ENCODE measurements at regions not wholly inside any gene's neighbourhood (a gene's known extent, or its start where the extent isn't known, plus 50 kb on each side); places are given as distances from the start of the nearest gene placed in this dataset.
"Not testable (repeated sequence)": the region's sequence is repeated elsewhere in the genome, so short reads cannot be mapped to it uniquely, and the experiment has no call there.

DNA sequence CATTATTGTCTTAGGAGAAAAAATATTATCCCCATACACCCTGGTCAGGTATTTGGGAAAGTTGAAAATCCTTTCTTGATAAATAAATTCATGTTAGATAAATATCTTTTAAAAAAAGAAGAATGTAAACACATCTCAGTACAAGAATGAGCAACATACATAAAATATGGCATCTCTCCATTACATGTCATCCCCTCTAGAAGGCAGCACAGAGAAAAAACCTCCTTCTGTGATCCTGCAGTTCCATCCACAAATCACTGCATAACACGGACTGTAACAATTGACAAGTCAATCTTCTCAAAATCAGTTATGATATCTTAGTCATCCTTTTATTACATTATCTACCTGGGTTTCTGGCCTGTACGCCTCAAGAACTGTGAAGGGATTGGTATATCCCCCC is 683.9 kb upstream of the KLHL1 start:
- no peak for DNase-seq (ENCODE audit: low read depth)

DNA sequence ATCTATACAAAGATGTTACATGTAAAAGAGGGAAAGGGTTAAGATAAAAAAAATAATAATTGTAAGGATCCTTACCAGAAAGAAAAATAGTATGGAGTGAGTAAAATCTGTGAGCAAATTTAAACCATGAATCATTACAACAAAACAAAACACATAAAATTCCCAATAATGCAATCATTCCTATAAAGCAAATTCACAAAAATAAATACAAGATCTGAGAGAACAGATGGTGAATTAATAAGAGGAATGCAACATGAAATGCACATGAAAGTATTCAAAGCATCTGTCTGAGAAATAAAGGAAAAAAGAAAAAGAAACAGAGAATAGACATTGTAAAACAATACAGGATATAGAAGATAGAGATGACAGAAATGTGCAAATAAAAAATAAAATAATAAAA is 681.5 kb upstream of the KLHL1 start:
- DNase-seq (ENCODE audit: low read depth) = no peak

DNA sequence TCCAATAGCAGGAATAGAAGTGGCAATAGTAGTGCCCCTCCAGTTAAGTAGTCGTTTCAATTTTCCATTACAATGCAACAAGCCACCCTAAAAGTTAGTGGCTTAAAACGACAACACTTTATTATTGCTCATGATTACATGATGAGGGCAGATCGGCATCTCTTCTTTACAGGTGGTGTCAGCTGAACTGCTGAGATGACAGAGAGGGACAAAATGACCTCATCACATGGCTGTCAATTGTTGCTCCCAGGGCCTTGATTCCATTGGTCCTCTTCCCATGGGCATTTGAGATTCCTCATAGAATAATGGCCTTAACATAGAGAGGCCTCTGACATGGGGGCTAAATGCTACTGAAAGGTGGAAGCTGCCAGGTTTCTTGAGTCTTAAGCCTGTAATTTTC is 679.8 kb upstream of the KLHL1 start:
- DNase-seq (ENCODE audit: low read depth) = no peak

DNA sequence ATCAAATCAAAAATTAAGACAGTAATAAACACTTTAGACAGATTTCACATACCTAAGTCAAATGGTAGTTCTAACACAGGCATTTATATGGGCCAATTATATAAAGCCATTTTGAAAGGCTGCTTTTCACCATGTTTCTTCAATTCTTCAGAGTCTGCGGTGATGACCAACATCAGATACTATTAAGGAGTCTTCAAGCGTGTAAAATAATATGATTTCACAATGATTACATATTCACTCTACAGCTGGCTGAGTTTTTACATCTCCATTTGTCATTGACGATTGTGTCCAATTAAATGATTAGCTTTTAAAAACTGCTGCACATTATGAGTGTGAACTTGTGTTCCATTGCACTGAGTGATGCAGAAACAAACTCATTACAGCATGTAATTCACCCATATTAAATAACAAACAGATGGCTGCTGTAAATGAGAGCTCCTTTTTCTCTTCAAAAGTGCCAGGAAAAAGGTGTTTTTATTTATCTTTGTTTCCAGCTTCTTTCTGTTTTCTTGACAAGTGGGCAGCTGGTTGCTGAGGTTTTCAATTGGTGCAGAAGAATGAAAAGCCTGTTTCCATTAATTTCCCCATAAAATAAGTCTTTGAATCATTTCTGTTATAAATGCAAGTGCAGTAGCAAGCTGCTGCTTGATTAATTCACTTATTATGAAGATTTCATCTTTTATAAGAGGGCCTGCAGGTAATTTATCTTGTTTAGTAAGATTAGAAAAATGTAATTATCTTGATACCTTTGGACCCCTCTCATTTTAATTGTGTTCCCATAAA is 676.1 kb upstream of the KLHL1 start:
- DNase-seq (ENCODE audit: low read depth) = no peak

GRCh38 chr13:70769817-70770216 is 661.6 kb upstream of the KLHL1 start:
- no peak for DNase-seq (ENCODE audit: low read depth)

- no peak for DNase-seq (ENCODE audit: low read depth)
Measured at GRCh38 chr13:70758932-70759331, 650.7 kb upstream of the KLHL1 start.

- DNase-seq (ENCODE audit: low read depth) = no peak
Measured at GRCh38 chr13:70756088-70756487, 647.8 kb upstream of the KLHL1 start.

DNA sequence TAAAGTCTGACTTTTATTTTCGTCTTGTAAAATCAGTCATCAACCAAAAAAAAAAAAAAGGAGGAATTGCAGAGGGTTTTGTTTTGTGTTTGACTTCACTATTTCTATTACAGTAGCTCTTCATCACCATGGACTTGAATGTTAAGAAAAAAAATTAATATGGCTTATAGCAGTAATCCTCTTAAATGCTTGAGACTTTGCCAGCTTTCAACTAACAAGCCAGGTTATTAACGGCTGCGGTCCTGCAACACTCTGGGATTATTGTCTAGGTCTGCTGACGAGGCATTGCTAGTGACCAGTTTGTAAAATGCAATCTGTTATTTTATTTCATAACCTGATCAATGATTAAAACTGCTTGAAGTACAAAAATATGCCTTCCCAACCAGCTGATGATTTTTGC is 647.2 kb upstream of the KLHL1 start:
- no peak for DNase-seq (ENCODE audit: low read depth)

- no peak for DNase-seq (ENCODE audit: low read depth)
Measured at GRCh38 chr13:70747262-70747661, 639.0 kb upstream of the KLHL1 start.

- DNase-seq (ENCODE audit: low read depth) = not testable (repeated sequence)
Measured at GRCh38 chr13:70746469-70746868, 638.2 kb upstream of the KLHL1 start.

DNA sequence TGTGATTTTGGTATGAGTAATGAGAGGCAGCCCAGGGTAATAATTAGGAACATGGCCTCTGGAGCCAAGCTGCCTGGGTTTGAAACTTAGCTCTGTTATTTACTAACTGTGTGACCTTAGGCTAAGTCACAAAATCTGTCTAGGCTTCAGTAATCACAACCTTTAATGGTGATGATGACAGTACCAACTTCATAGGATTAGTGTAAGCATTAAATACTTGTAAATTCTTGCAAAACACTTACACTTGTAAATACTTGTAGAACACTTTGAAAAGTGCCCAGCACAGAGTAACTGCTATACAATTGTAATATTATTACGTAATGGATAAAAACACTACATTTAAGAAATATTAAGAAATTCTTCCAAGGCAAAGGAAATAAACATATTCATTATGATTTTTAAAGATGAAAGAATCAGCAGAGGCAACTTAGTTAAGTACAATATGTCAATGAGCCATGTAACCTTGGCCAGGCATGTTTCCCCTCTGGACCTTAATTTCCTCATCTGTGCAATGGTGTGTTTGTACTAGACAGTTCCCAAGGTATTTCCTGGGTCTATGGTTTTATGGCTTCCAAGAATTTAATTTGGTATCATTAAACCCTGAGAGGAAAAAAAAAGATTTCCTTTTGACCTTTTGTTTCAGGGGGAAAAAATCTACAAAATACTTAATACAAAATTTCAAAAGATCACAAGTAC is 628.5 kb upstream of the KLHL1 start:
- no peak for DNase-seq (ENCODE audit: low read depth)

DNA sequence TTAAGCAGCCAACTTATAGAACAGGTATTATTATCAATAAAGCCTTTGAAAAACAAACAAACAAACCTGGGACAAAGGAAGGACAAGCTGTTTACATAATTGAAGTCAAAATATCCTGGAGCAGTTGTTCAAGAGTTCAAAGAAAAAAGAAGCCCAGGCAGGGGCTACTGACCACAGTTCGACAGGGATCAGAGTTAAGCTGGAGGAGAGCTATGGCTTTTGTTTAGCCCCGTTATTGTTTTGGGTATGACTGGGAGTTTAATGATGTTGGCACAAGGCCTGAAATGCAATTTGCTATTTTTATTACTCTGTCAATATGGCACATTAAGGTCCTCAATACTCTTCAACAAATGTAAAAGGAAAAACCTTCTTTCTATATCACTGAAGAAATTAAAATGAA is 624.4 kb upstream of the KLHL1 start:
- DNase-seq (ENCODE audit: low read depth) = no peak

- DNase-seq (ENCODE audit: low read depth) = no peak
Measured at GRCh38 chr13:70729369-70729768, 621.1 kb upstream of the KLHL1 start.

- DNase-seq (ENCODE audit: low read depth) = no peak
Measured at GRCh38 chr13:70723732-70724131, 615.5 kb upstream of the KLHL1 start.

DNA sequence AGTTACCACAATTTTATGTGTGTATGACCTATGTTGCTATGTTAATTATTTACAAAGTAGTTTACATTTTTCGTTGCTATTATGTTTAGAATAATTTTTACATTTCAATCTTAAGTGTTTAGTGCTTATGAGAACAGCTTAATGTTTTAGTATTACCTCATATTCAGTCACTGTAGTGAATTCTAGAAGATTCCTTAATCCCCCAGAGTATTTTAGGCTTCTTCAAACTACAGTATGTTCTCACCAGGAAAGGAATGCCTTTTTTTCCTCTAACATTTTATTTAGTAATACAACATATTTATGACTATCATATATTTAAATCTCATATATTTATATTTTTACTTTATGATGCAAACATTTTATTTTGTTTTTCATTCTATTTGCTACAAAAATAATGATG is 612.1 kb upstream of the KLHL1 start:
- DNase-seq (ENCODE audit: low read depth) = no peak

DNA sequence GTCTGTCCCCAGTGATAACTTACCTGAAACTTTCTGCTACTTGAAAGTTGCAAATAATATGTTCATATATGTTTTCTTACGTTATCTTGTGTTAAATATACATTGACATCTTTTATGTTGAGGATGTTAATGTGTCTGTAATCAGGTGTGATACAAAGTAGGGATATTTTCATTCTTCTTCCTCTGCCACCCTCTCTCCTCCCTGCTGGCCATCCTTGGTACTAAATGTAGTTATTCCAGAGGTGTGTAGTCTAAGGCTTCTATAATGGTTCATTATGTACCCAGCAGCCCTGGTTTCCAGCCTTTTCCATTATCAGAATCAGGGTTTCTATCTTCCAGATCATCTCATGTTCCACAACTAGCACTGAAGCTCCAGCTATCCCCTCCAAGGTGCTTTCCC is 606.7 kb upstream of the KLHL1 start:
- DNase-seq (ENCODE audit: low read depth) = no peak

DNA sequence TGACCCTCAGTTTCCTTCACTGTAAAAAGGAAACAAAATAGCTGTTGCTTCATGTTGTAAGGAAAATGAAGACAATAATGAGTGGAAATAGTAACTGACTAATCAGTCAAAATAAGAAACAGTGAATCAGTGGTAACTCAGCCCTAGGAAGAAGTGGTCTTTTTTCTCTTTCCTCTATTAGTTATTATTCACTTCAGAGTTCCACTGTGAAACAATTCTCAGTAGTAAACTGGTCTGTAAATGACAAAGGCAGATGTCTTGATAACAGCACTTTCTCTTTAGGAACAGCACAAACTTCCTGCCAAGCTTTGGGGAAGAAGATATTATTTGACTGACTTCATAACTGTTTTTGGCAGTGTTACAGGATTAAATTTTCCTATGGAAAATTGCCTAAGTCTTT is 600.5 kb upstream of the KLHL1 start:
- no peak for DNase-seq (ENCODE audit: low read depth)

DNA sequence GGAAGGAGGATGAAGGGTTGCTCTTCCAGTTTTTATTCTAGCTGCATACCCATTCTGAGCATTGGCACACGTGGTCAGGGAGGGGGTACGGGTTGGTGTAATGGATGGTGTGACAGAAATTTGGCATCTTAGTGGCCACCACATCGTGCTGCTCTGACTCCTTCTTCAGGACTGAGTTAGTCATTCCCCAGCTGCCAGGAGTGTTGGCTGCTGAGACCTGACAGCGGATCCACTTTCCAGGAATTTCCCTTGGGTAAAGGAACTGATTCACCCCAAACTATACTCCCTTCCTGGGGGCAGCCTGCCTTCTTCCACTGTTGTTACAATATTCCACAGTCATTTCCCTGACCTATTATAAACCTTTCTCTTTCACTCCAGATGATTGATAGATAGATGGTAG is 595.5 kb upstream of the KLHL1 start:
- no peak for DNase-seq (ENCODE audit: low read depth)

GRCh38 chr13:70694996-70695715 is 586.9 kb upstream of the KLHL1 start:
- no peak for DNase-seq (ENCODE audit: low read depth)

DNA sequence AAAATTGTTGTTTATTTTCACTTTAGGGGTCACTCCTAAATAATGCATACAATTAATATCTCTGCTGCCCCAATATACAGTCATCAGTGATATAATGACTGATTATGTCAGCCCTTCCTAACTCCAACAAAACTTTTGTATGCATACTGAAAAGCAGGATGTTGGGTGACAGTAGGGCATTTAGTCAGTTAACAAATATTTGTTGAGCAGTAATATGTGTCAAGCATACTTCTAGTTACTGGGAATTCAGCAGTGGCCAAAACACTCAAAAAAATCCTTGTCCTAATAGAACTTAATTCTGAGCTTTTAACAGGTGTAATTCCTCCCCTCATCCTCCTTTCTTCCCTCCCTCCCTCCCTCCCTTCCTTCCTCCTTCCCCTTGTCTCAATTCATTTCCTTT is 560.7 kb upstream of the KLHL1 start:
- DNase-seq (ENCODE audit: low read depth) = no peak

- DNase-seq (ENCODE audit: low read depth) = peak; percentile 48
Measured at GRCh38 chr13:70668293-70668692, 560.0 kb upstream of the KLHL1 start.

GRCh38 chr13:70666883-70667556 is 558.8 kb upstream of the KLHL1 start:
- no peak for DNase-seq (ENCODE audit: low read depth)
